Tibial nerve (tissue), 3 donors: ENCODE measurements at regions not wholly inside any gene's neighbourhood (a gene's known extent, or its start where the extent isn't known, plus 50 kb on each side); places are given as distances from the start of the nearest gene placed in this dataset.

Experiments
- CTCF ChIP-seq, 5 experiments: fragments of 200-600 bp in 3 of 5; fragments of 450-650 bp in 2 of 5; sonication (generic) in 3 of 5; IDR thresholded peaks; one replicate each; pipeline ENCODE4 v1.5.1; 2016 to 2019; ENCODE audit warnings: antibody characterized with exemption in 5 of 5, mild to moderate bottlenecking in 3 of 5, moderate library complexity in 2 of 5
- POLR2A ChIP-seq, 2 donors: fragments of 450-650 bp; IDR thresholded peaks; one replicate each; pipeline ENCODE4 v1.6.1; 2017; ENCODE audit warnings: antibody characterized with exemption in 2 of 2, mild to moderate bottlenecking in 2 of 2, moderate library complexity in 2 of 2

- TF ChIP-seq CTCF (IDR thresholded peaks at IDR 0.05) = no peak
- no peak for TF ChIP-seq POLR2A (IDR thresholded peaks at IDR 0.05)
Measured at GRCh38 chr10:118504044-118504443, 91.4 kb downstream of the PRLHR start.
